Occipital lobe (tissue), 1 donor: ENCODE measurements at regions not wholly inside any gene's neighbourhood (a gene's known extent, or its start where the extent isn't known, plus 50 kb on each side); places are given as distances from the start of the nearest gene placed in this dataset.
"Not testable (repeated sequence)": the region's sequence is repeated elsewhere in the genome, so short reads cannot be mapped to it uniquely, and the experiment has no call there.

Source experiments
- DNase-seq: peaks from one replicate; lab custom pipeline; 2025; lab: John Stamatoyannopoulos, UW

- no peak for DNase-seq
These were observed 336.6 kb downstream of the PREX1 start for GRCh38 chr20:48490961-48491831.

GRCh38 chr20:48490341-48490740, 337.5 kb downstream of the PREX1 start:
- not testable (repeated sequence) for DNase-seq

- no peak for DNase-seq
These were observed 338.1 kb downstream of the PREX1 start for GRCh38 chr20:48489656-48490055.

GRCh38 chr20:48489046-48489463, 338.7 kb downstream of the PREX1 start:
- no peak for DNase-seq

- not testable (repeated sequence) for DNase-seq
These were observed 339.3 kb downstream of the PREX1 start for GRCh38 chr20:48488334-48489034.

- no peak for DNase-seq
These were observed 341.7 kb downstream of the PREX1 start for GRCh38 chr20:48486065-48486464.

- DNase-seq: not testable (repeated sequence)
These were observed 342.6 kb downstream of the PREX1 start for GRCh38 chr20:48485153-48485552.

GRCh38 chr20:48483334-48484066, 344.3 kb downstream of the PREX1 start:
- DNase-seq: no peak

GRCh38 chr20:48482790-48483189, 345.0 kb downstream of the PREX1 start:
- no peak for DNase-seq

- DNase-seq: no peak
These were observed 347.5 kb downstream of the PREX1 start for GRCh38 chr20:48480216-48480772.

GRCh38 chr20:48478806-48479585, 348.8 kb downstream of the PREX1 start:
- DNase-seq: no peak

GRCh38 chr20:48478370-48478769, 349.4 kb downstream of the PREX1 start:
- no peak for DNase-seq

GRCh38 chr20:48476854-48477253, 350.9 kb downstream of the PREX1 start:
- no peak for DNase-seq

- no peak for DNase-seq
These were observed 353.8 kb downstream of the PREX1 start for GRCh38 chr20:48474022-48474421.

GRCh38 chr20:48471759-48472408, 355.9 kb downstream of the PREX1 start:
- no peak for DNase-seq

- no peak for DNase-seq
These were observed 356.6 kb downstream of the PREX1 start for GRCh38 chr20:48471176-48471575.

GRCh38 chr20:48470141-48470540, 357.7 kb downstream of the PREX1 start:
- DNase-seq: no peak

- DNase-seq: no peak
These were observed 358.8 kb downstream of the PREX1 start for GRCh38 chr20:48469026-48469425.

- no peak for DNase-seq
These were observed 359.2 kb downstream of the PREX1 start for GRCh38 chr20:48468571-48468970.

- DNase-seq: no peak
These were observed 360.2 kb downstream of the PREX1 start for GRCh38 chr20:48467622-48468021.
